ENCODE measurements at regions not wholly inside any gene's neighbourhood (a gene's known extent, or its start where the extent isn't known, plus 50 kb on each side); places are given as distances from the start of the nearest gene placed in this dataset.

GRCh38 chr5:85838781-85839180 lies 779.0 kb upstream of the COX7C start:
- H3K4me3 ChIP-seq (ENCODE audit: low read length, poor library complexity, severe bottlenecking) = no peak overlapping the region
- H2AFZ ChIP-seq (ENCODE audit: low read length) = no peak overlapping the region
- no peaks in the 10 kb centered on the region for H3K79me2 ChIP-seq (ENCODE audit: insufficient read depth, low read length)
- no peaks in the 10 kb centered on the region for H3K9me2 ChIP-seq (replicated peaks; ENCODE audit: low read depth, low read length)
- no peaks in the 10 kb centered on the region for H3K27me3 ChIP-seq (ENCODE audit: insufficient read depth, low read length, poor library complexity, severe bottlenecking)
- H3K36me3 ChIP-seq (ENCODE audit: insufficient read depth, low read length) = no peaks in the 10 kb centered on the region
- no peak overlapping the region for H3K4me2 ChIP-seq (ENCODE audit: low read depth, low read length, poor library complexity, severe bottlenecking)
- H3F3A ChIP-seq (ENCODE audit: low read depth) = no peaks in the 10 kb centered on the region
- no peaks in the 10 kb centered on the region for H3K9me3 ChIP-seq (ENCODE audit: insufficient read depth, low read depth, low read length)
- H4K20me1 ChIP-seq (ENCODE audit: insufficient read depth, low read length, poor library complexity, severe bottlenecking) = no peaks in the 10 kb centered on the region
- no peak for TF ChIP-seq EZH2phosphoT487 (IDR thresholded peaks at IDR 0.05; ENCODE audit: borderline replicate concordance)
- TF ChIP-seq CTCF (conservative IDR thresholded peaks at IDR 0.05; ENCODE audit: low read length) = no peak
- H3K4me1 ChIP-seq (ENCODE audit: insufficient read depth, low read length, poor library complexity, severe bottlenecking) = no peaks in the 10 kb centered on the region
- H3K9ac ChIP-seq (ENCODE audit: low read depth, low read length, poor library complexity, severe bottlenecking) = no peak overlapping the region

- H3K9ac ChIP-seq (ENCODE audit: low read depth, low read length, poor library complexity, severe bottlenecking) = no peak overlapping the region
- H3K4me1 ChIP-seq (ENCODE audit: insufficient read depth, low read length, poor library complexity, severe bottlenecking) = no peaks in the 10 kb centered on the region
- H3K27me3 ChIP-seq (ENCODE audit: insufficient read depth, low read length, poor library complexity, severe bottlenecking) = no peaks in the 10 kb centered on the region
- no peaks in the 10 kb centered on the region for H3K9me3 ChIP-seq (ENCODE audit: insufficient read depth, low read depth, low read length)
- no peaks in the 10 kb centered on the region for H3F3A ChIP-seq (ENCODE audit: low read depth)
- no peak overlapping the region for H3K4me2 ChIP-seq (ENCODE audit: low read depth, low read length, poor library complexity, severe bottlenecking)
- no peaks in the 10 kb centered on the region for H3K36me3 ChIP-seq (ENCODE audit: insufficient read depth, low read length)
- no peaks in the 10 kb centered on the region for H4K20me1 ChIP-seq (ENCODE audit: insufficient read depth, low read length, poor library complexity, severe bottlenecking)
- no peak for TF ChIP-seq CTCF (conservative IDR thresholded peaks at IDR 0.05; ENCODE audit: low read length)
- no peak for TF ChIP-seq EZH2phosphoT487 (IDR thresholded peaks at IDR 0.05; ENCODE audit: borderline replicate concordance)
- H3K9me2 ChIP-seq (replicated peaks; ENCODE audit: low read depth, low read length) = no peaks in the 10 kb centered on the region
- H2AFZ ChIP-seq (ENCODE audit: low read length) = no peak overlapping the region
- H3K79me2 ChIP-seq (ENCODE audit: insufficient read depth, low read length) = no peaks in the 10 kb centered on the region
- H3K4me3 ChIP-seq (ENCODE audit: low read length, poor library complexity, severe bottlenecking) = no peak overlapping the region
These were observed 776.1 kb upstream of the COX7C start for GRCh38 chr5:85841653-85842052.

- Histone ChIP-seq H3K9me2 (replicated peaks; ENCODE audit: low read depth, low read length) (no peaks in the 10 kb centered on the region), H3K4me1 (ENCODE audit: insufficient read depth, low read length, poor library complexity, severe bottlenecking) (no peaks in the 10 kb centered on the region), H3K27me3 (ENCODE audit: insufficient read depth, low read length, poor library complexity, severe bottlenecking) (no peaks in the 10 kb centered on the region), H3K79me2 (ENCODE audit: insufficient read depth, low read length) (no peaks in the 10 kb centered on the region), H3K4me2 (ENCODE audit: low read depth, low read length, poor library complexity, severe bottlenecking) (no peak overlapping the region), H3F3A (ENCODE audit: low read depth) (no peaks in the 10 kb centered on the region), H2AFZ (ENCODE audit: low read length) (no peak overlapping the region), H3K9me3 (ENCODE audit: insufficient read depth, low read depth, low read length) (no peaks in the 10 kb centered on the region), H3K36me3 (ENCODE audit: insufficient read depth, low read length) (no peaks in the 10 kb centered on the region), H3K4me3 (ENCODE audit: low read length, poor library complexity, severe bottlenecking) (no peak overlapping the region), H4K20me1 (ENCODE audit: insufficient read depth, low read length, poor library complexity, severe bottlenecking) (no peaks in the 10 kb centered on the region), H3K9ac (ENCODE audit: low read depth, low read length, poor library complexity, severe bottlenecking) (no peak overlapping the region)
- TF ChIP-seq EZH2phosphoT487 (IDR thresholded peaks at IDR 0.05; ENCODE audit: borderline replicate concordance) (no peak), CTCF (conservative IDR thresholded peaks at IDR 0.05; ENCODE audit: low read length) (no peak)
These were observed 774.2 kb upstream of the COX7C start for GRCh38 chr5:85843535-85843934.

Data from Loucy (cell line).